GM18520 (cell line): ENCODE measurements at regions not wholly inside any gene's neighbourhood (a gene's known extent, or its start where the extent isn't known, plus 50 kb on each side); places are given as distances from the start of the nearest gene placed in this dataset.

Experiments used
- ATAC-seq: cut with Tn5 transposase; IDR thresholded peaks from one replicate; pipeline ENCODE4 v1.9.1; 2021; ENCODE audit not compliant: unreplicated experiment

DNA sequence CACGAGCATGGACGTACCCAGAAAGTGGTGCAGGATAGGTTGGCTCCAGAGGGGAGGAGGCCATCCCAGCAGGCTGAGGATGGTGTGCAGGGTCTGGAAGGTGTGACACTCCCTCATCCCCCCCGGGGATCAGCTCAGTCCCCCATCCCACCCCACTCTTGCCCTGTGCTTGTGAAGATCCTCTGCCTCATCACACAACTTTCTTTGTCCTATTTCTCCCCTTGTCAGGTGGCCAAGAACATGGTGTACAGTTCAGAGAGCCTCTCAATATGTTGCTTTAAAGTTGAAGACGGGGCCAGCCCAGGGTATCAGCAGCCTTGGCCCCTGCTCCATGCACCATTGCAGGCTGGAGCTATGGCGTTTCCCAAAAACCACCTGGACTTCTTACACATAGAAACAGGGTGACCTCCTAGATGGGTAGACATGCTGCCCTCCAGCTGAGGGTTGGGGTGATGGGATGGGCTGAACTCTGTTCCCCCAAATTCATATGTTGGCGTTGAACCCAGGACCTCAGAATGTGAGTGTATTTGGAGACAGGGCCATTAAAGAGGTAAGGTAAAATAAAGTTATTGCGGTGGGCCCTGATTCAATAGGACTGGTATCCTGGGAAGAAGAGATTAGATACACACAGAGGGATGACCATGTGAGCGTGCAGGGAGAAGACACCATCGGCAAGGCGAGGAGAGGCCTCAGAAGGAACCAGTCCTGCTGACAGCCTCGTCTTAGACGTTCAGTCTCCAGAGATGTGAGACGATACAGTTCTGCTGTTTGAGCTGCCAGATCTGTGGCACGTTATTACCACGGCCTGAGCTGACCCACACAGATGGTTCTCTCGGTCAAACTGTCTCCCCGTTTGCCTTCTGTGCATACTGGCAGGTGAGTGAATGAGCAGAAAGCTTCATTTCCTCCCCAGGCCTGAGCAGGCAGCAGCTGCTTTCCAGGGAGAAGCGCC is 272.5 kb downstream of the GADD45G start:
- no peak for ATAC-seq

- no peak for ATAC-seq
Measured at GRCh38 chr9:89878003-89878411, 273.2 kb downstream of the GADD45G start.

DNA sequence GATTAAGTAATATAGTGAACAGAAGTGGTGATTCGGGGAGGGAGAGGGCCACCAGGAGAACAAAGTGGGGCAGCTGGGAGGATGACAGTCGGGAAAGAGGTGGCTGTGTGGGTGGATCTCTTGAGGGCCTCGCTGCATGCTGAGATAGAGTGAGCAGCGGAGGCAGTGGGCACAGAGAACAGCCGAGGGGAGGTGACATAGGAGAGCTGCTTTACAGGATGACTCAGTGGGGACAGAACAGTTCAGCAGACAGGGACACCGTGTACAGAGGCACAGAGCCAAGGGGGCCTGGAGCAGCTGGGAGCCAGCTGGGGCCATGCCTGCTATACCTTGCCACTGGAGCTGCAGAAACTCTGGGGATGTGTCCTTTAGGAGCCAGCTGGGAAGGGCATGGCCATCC is 273.9 kb downstream of the GADD45G start:
- no peak for ATAC-seq

GRCh38 chr9:89879276-89879675 is 274.5 kb downstream of the GADD45G start:
- no peak for ATAC-seq

- ATAC-seq = no peak
Measured at GRCh38 chr9:89879701-89880100, 274.9 kb downstream of the GADD45G start.

DNA sequence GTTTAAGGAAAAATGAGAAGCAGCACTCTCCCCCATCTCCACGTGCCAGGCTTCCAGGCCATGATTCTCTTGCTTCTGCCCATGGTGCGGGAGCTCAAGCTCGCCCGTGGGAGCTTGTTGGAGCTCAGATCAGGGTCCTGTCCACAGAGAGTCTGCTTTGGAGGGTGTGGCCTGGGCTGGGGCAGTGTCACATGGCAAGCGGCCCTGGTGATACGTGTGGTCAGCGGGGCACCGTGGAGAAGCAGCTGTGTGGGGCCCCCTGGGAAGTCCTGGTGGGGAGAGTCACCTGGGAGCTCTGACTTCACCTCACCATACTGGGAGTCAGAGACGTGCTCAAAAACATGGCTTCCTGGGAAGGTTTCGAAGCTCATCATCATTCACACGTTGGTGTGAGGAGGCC is 275.3 kb downstream of the GADD45G start:
- ATAC-seq = no peak

DNA sequence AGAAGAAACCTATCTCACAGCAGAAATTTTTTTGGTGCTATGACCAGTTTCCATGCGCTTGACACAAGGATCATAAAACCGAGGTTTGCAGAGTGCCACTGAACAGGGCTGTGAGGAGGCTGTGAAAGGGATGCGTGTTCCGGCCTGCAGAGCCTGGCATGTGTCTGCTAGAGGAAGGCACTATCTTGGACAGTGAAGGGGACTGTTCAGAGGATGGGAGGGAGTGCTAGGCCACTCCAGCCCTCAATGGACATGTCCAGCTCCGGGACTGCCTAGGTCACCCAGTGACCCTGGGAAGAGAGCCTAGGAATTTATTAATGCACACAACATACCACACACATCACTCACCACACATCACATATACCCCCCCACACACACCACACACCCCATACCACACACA is 275.9 kb downstream of the GADD45G start:
- no peak for ATAC-seq

GRCh38 chr9:89881431-89881830 is 276.6 kb downstream of the GADD45G start:
- ATAC-seq = no peak

- no peak for ATAC-seq
Measured at GRCh38 chr9:89882930-89883361, 278.1 kb downstream of the GADD45G start.

DNA sequence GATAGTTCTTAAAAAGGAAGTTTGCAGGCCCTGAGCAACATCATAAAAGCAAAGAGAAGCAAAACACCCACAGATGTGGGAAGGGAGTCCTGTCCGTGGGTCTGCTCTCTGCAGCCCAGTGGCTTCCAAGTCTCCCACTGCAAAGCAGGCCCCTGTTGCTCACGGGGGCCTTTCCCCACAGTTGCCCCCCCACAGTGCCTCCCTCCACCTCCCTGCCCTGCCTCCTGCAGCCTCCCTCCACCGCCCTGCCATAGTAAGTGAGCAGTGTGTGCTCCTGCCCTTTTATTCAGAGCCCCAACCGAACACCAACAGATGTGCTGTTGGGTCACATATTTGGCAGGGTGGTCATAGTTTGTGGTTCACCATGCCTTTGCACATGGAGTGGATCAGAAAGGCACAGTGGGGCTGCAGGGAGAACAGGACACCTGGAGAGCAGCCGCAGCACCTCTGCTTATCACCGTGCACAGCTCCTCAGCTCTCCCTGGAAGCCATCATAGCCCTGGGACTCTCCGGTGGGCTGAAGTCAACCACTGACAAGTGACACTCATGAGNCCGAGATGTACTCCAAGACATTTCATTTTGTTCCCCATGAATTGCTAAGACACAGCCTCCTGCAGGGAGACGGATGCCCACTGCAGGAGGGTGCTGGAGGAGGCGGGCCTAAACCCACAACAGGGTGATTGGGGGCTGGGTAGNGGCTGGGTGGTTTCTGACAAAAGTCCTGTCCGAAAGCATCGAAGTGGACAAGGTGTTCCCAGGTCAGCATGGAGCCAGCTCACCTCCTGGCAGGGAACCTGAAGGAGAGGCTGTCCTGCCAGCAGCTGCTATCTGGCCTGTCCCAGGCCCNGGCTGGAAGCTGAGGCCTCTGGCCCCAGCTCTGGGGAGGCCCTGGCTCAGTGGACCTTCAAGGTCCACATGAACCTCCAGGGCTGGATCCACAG is 278.9 kb downstream of the GADD45G start:
- no peak for ATAC-seq

- no peak for ATAC-seq
Measured at GRCh38 chr9:89884356-89885083, 279.7 kb downstream of the GADD45G start.

GRCh38 chr9:89885156-89885555 is 280.3 kb downstream of the GADD45G start:
- ATAC-seq = no peak

DNA sequence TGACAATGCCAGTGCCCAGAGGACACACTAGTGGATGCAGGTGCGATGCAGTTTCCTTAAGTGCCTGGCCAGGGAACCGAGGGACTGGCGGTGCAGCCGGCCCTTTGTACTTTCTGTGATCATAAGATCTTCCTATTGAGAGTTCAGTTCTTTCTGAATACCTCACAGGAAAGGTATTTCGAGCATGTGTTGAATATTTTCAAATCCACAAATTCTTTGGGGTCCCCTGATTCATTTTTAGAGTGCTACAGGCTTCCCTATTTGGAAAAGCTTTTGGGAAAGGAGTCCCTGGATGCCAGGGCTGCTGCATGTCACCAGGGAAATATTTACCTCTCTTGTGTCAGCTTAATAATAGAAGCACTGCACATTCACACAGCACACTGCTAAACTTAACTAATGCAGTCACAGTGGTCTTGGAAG is 281.5 kb downstream of the GADD45G start:
- no peak for ATAC-seq

GRCh38 chr9:89887286-89887685 is 282.5 kb downstream of the GADD45G start:
- ATAC-seq = no peak

- no peak for ATAC-seq
Measured at GRCh38 chr9:89888233-89888632, 283.4 kb downstream of the GADD45G start.

DNA sequence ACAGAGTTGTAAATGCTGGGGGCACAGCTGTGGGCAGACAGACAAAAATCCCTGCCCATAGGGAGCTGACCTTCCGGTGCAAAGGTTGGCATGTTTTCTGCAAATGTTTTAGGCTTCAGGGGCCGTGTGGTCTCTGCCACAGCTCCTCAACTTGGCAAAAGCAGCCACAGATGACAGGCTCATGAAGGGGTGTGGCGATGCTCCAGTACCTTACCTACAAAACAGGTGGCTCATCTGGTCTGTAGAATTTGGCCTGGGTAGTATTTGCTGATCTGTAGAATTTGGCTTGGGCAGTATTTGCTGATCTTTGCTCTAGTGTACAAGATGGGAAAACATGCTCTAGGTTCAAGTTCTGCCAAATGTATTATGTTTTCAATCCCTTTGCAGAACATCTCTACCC is 283.9 kb downstream of the GADD45G start:
- ATAC-seq = no peak

DNA sequence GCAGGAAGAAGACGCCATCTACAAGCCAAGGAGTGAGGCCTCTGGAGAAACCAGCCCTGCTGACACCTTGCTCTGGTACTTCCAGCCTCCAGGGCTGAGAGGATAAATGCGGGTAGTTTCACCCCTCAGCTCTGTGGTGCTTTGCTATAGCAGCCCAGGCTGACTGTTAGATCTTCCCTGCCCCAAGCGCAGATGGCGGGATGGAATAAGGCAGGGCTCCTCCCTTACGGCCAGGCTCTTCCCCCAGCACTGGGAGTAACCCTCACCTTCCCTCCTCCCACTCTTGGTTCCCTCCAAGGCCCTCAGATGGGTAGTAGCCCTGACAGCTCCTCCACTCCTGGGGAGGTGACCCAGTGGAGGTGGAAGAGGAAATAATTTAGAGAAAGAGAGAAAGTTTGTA is 285.1 kb downstream of the GADD45G start:
- no peak for ATAC-seq

GRCh38 chr9:89890326-89890980 is 285.6 kb downstream of the GADD45G start:
- ATAC-seq = no peak

DNA sequence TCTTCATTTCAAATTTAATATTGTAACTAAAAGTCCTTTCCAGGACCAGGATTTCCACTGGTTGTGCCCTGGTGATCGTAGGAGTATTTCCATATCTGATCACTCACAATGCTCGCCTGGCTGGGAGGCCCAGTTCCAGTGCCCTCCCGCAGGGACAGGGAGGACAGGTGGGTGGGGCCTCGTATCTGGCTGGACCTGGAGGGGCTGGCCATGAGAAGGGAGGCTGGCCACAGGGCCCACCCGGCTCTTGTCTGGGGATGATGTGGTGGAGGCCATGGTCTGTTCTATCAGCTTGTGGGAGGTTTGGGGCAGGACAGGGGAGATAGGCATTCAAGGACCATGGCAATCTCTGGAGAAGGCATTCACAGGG is 286.4 kb downstream of the GADD45G start:
- no peak for ATAC-seq

DNA sequence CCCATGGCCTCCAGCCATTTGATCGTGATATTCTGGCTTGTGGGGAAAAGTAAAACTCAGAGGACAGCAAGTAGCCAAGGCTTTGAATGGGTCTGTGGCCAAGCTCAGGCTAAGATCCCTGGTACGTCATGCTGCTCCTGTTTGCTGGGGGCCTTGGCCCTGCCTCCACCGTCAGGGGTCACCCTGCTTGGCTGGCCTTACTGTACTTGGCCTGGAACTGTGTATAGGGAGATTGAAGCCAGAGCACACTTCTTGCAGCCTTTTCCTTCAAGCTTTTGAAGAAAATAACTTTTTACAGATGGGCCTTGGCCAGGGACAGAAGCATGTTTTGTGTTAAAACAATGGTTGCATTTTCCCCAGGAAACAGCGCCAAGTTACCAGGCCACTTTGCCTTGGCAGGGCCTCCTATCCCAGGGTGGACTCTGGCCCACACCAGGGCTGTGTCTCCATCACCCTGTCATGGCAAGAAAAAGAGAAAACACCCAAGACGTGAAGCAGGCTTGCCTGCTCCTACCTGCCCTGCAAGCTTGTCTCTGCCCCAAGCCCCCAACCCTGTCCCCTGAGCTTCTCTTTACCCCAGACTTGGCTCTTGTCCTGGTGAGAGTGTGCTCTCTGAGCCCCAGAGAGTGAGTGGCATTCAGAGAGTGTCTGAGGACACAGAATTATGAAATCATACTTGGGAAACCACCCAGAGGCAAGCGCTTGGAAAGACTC is 286.9 kb downstream of the GADD45G start:
- ATAC-seq = no peak
